OCI-LY1 (cell line): ENCODE measurements at regions not wholly inside any gene's neighbourhood (a gene's known extent, or its start where the extent isn't known, plus 50 kb on each side); places are given as distances from the start of the nearest gene placed in this dataset.

Source experiments
- H2AFZ ChIP-seq: fragments of 200-600 bp; sonication (generic), shearing (Covaris generic); 2 replicates; pipeline ENCODE4 v1.6.0; 2014; ENCODE audit warnings: antibody characterized with exemption, mild to moderate bottlenecking, low read length
- H3F3A ChIP-seq: fragments of 200-600 bp; sonication (generic), shearing (Covaris generic); 2 replicates; pipeline ENCODE4 v1.6.0; 2014; ENCODE audit warnings: mild to moderate bottlenecking, antibody characterized with exemption, low read length, moderate library complexity; ENCODE audit not compliant: insufficient read depth
- H3K27ac ChIP-seq: fragments of 200-600 bp; sonication (generic); 2 replicates; pipeline ENCODE4 v1.5.1; 2014; ENCODE audit warnings: low read length, mixed run types, mild to moderate bottlenecking, low read depth; ENCODE audit not compliant: poor library complexity, severe bottlenecking
- H3K27me3 ChIP-seq: fragments of 200-600 bp; sonication (generic); 2 replicates; pipeline ENCODE4 v1.6.0; 2014; ENCODE audit warnings: antibody characterized with exemption, mild to moderate bottlenecking, low read length, moderate library complexity; ENCODE audit not compliant: insufficient read depth
- H3K36me3 ChIP-seq: fragments of 200-600 bp; sonication (generic); 2 replicates; pipeline ENCODE4 v1.6.1; 2014; ENCODE audit warnings: mild to moderate bottlenecking, antibody characterized with exemption, low read length, moderate library complexity, mixed read lengths; ENCODE audit not compliant: insufficient read depth
- H3K4me1 ChIP-seq: fragments of 200-600 bp; sonication (generic); 2 replicates; pipeline ENCODE4 v1.5.1; 2014; ENCODE audit warnings: mild to moderate bottlenecking, low read length, moderate library complexity; ENCODE audit not compliant: insufficient read depth, severe bottlenecking
- H3K4me2 ChIP-seq: fragments of 200-600 bp; sonication (generic), shearing (Covaris generic); 2 replicates; pipeline ENCODE4 v1.6.1; 2014; ENCODE audit warnings: low read length
- H3K4me3 ChIP-seq: fragments of 200-600 bp; sonication (generic); 2 replicates; pipeline ENCODE4 v1.5.1; 2014; ENCODE audit warnings: low read length, low read depth, mild to moderate bottlenecking, mixed read lengths; ENCODE audit not compliant: poor library complexity, severe bottlenecking
- H3K79me2 ChIP-seq: fragments of 200-600 bp; shearing (Covaris generic); 2 replicates; pipeline ENCODE4 v1.6.1; 2016; ENCODE audit warnings: mixed run types, low read length, mixed read lengths; ENCODE audit not compliant: insufficient read depth
- H3K9ac ChIP-seq: fragments of 200-600 bp; sonication (generic), shearing (Covaris generic); 2 replicates; pipeline ENCODE4 v1.6.1; 2014; ENCODE audit warnings: mild to moderate bottlenecking, low read length, mixed read lengths
- H3K9me2 ChIP-seq: fragments of 200-600 bp; sonication (generic), shearing (Covaris generic); 2 replicates; pipeline ENCODE4 v1.6.1; 2014; ENCODE audit warnings: low read depth, mild to moderate bottlenecking, low read length, mixed read lengths
- H3K9me3 ChIP-seq: fragments of 200-600 bp; shearing (Covaris generic); 2 replicates; pipeline ENCODE4 v1.6.1; 2014; ENCODE audit warnings: low read length, mixed read lengths
- H4K20me1 ChIP-seq: fragments of 200-600 bp; sonication (generic), shearing (Covaris generic); 2 replicates; pipeline ENCODE4 v1.6.0; 2016; ENCODE audit warnings: mild to moderate bottlenecking, low read length; ENCODE audit not compliant: insufficient read depth
- CTCF ChIP-seq: fragments of 200-600 bp; sonication (generic), shearing (Covaris generic); IDR thresholded peaks from 2 replicates; pipeline ENCODE4 v1.5.1; 2017; ENCODE audit warnings: mild to moderate bottlenecking, antibody characterized with exemption, low read length, moderate library complexity, mixed read lengths
- EZH2 ChIP-seq: fragments of 200-600 bp; sonication (generic), shearing (Covaris generic); IDR thresholded peaks from 2 replicates; pipeline ENCODE4 v1.8.0; 2017; ENCODE audit warnings: borderline replicate concordance, mixed run types, mild to moderate bottlenecking, antibody characterized with exemption, low read length, moderate library complexity, mixed read lengths

- Histone ChIP-seq H3F3A (no peaks in the 10 kb centered on the region), H3K36me3 (no peaks in the 10 kb centered on the region), H3K79me2 (no peaks in the 10 kb centered on the region), H4K20me1 (no peaks in the 10 kb centered on the region), H3K9me3 (no peaks in the 10 kb centered on the region), H3K4me2 (no peak overlapping the region), H3K27ac (no peak overlapping the region), H3K27me3 (no peaks in the 10 kb centered on the region), H3K9ac (no peak overlapping the region), H2AFZ (no peak overlapping the region), H3K9me2 (no peaks in the 10 kb centered on the region), H3K4me1 (no peaks in the 10 kb centered on the region), H3K4me3 (no peak overlapping the region)
- TF ChIP-seq CTCF, result no peak
- no peak for TF ChIP-seq EZH2
These were observed 177.7 kb upstream of the RAB4A start for GRCh38 chr1:229093238-229093540.

GRCh38 chr1:229093609-229094336, 177.1 kb upstream of the RAB4A start:
- Histone ChIP-seq H3K79me2 (no peaks in the 10 kb centered on the region), H3K9me3 (no peaks in the 10 kb centered on the region), H3K4me3 (no peak overlapping the region), H3K27ac (no peak overlapping the region), H3K4me1 (no peaks in the 10 kb centered on the region), H3K36me3 (no peaks in the 10 kb centered on the region), H3K27me3 (no peaks in the 10 kb centered on the region), H3K9ac (no peak overlapping the region), H2AFZ (no peak overlapping the region), H4K20me1 (no peaks in the 10 kb centered on the region), H3F3A (no peaks in the 10 kb centered on the region), H3K9me2 (no peaks in the 10 kb centered on the region), H3K4me2 (no peak overlapping the region)
- TF ChIP-seq CTCF, result no peak
- no peak for TF ChIP-seq EZH2

- Histone ChIP-seq H3K4me3 (no peak overlapping the region), H3K9ac (no peak overlapping the region), H4K20me1 (no peaks in the 10 kb centered on the region), H3K9me2 (no peaks in the 10 kb centered on the region), H3K36me3 (no peaks in the 10 kb centered on the region), H2AFZ (no peak overlapping the region), H3K27me3 (no peaks in the 10 kb centered on the region), H3F3A (no peaks in the 10 kb centered on the region), H3K9me3 (no peaks in the 10 kb centered on the region), H3K27ac (no peak overlapping the region), H3K4me1 (no peaks in the 10 kb centered on the region), H3K79me2 (no peaks in the 10 kb centered on the region), H3K4me2 (no peak overlapping the region)
- TF ChIP-seq EZH2, result no peak
- TF ChIP-seq CTCF, result no peak
These were observed 176.2 kb upstream of the RAB4A start for GRCh38 chr1:229094476-229095311.
